GM12874 (cell line): ENCODE measurements at regions not wholly inside any gene's neighbourhood (a gene's known extent, or its start where the extent isn't known, plus 50 kb on each side); places are given as distances from the start of the nearest gene placed in this dataset.

Experiments used
- CTCF ChIP-seq: IDR thresholded peaks from 2 replicates; pipeline ENCODE4 v1.5.1; 2011; ENCODE audit warnings: low read depth, mild to moderate bottlenecking, control low read depth, low read length, moderate library complexity; ENCODE audit not compliant: insufficient read depth

DNA sequence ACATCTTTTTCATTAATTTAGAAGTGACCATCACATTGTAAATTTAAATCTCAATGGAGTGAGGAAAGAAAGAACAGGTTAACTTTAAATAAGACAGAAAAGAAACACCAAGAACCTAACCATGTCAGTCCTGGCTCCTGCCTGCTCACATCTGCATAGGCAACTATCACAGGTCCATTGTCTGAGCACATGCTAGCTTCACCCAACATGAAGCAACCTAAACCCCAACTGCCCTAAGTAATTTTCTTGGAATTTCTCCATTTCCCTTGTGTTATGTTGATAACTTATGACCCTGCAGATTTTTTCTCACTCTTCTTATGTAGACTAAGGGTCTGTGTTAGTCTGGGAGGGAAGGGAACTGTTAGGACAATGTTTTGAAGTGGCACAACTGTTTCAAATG, 2205.8 kb upstream of the ACO1 start:
- TF ChIP-seq CTCF: no peak

DNA sequence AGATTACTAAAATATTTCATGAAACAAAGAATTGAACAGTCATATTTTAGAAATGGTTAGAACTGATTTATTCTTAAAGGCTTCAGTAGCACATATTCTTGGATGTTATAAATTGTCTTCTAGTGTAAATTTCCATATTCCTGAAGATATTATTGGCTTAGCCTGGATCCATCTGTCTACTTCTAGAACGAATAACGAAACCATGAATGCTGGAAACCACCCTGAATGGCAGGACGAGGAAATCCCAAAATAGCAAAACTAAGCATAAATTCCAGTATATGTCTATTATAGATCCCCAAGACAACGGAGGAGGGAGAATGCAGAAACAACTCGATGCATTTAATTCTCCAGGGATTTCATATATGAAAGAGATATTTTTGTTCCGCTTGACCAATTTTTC, 2191.0 kb upstream of the ACO1 start:
- no peak for TF ChIP-seq CTCF

GRCh38 chr9:30196941-30197340, 2187.5 kb upstream of the ACO1 start:
- TF ChIP-seq CTCF: no peak

DNA sequence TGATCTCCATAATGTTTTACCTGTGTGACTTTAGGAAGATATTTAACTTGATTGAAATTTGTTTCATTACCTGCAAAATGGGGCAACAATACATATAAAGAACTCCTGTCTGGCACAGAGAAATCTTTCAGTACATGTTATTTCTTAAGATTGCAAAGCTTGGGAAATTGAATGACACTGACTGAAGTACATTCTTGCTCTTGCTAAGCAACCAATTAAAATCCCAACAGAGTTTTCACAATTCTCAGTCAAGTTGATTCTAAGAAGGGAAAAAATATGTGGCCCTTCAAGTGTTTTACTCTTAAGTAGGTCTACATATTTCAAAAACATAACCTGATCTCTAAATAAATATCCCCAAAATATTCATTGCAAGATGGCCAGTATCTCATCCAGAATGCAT, 2187.0 kb upstream of the ACO1 start:
- no peak for TF ChIP-seq CTCF

DNA sequence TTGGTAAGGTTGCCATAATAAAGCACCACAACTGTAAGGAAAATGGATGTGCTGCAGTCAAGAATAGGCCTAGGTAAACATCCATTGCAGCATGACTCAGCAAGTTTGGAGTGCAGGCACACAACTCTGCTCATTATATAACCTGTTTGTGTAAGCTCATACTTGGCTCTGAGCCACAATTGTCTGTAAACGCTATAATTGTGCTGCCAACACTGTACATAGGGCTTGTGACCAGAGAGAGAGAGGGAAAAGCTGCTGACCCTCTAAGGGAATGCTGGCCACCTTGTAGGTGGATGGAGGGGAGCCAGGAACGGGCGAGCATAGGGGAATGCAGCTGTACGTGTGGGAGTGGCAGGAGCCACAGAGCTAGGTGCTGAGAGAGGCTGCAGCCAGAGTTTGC, 2186.5 kb upstream of the ACO1 start:
- no peak for TF ChIP-seq CTCF

- TF ChIP-seq CTCF: no peak
Observed at GRCh38 chr9:30198463-30199309, 2185.8 kb upstream of the ACO1 start.

DNA sequence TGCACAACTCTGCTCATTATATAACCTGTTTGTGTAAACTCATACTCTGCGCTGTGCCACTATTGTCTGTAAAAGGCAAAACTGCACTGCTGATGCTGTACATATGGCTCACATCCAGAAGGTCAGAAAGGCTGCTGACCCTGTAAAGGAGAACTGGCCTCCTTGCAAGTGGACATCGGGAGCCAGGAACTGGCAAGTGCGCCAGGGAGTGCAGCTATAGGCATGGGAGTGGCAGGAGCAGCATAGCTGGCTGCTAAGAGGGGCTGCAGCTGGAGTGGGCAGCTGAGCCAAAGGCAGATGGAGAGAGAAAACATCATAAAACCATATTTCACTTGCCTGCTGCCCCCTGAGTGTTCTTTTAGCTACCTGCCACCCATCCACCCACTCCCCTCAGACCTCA, 2183.4 kb upstream of the ACO1 start:
- TF ChIP-seq CTCF: no peak
